Loucy (cell line): ENCODE measurements at regions not wholly inside any gene's neighbourhood (a gene's known extent, or its start where the extent isn't known, plus 50 kb on each side); places are given as distances from the start of the nearest gene placed in this dataset.

Source experiments
- H2AFZ ChIP-seq: fragments of 200-600 bp; sonication (generic); 2 replicates; pipeline ENCODE4 v1.6.0; 2016; ENCODE audit warnings: antibody characterized with exemption, mild to moderate bottlenecking, low read length, moderate library complexity
- H3F3A ChIP-seq: fragments of 200-600 bp; 2 replicates; pipeline ENCODE4 v1.6.0; 2016; ENCODE audit warnings: antibody characterized with exemption, low read depth, mild to moderate bottlenecking
- H3K27me3 ChIP-seq: fragments of 200-600 bp; sonication (generic); 2 replicates; pipeline ENCODE4 v1.6.1; 2014; ENCODE audit warnings: low read length, mild to moderate bottlenecking; ENCODE audit not compliant: insufficient read depth, poor library complexity, severe bottlenecking
- H3K36me3 ChIP-seq: fragments of 200-600 bp; sonication (generic); 2 replicates; pipeline ENCODE4 v1.6.1; 2016; ENCODE audit warnings: low read length; ENCODE audit not compliant: insufficient read depth
- H3K4me1 ChIP-seq: fragments of 200-600 bp; sonication (generic); 2 replicates; pipeline ENCODE4 v1.5.1; 2014; ENCODE audit warnings: low read length, mild to moderate bottlenecking; ENCODE audit not compliant: insufficient read depth, poor library complexity, severe bottlenecking
- H3K4me2 ChIP-seq: fragments of 200-600 bp; sonication (generic); 2 replicates; pipeline ENCODE4 v1.6.0; 2014; ENCODE audit warnings: antibody characterized with exemption, low read length, low read depth, mild to moderate bottlenecking; ENCODE audit not compliant: poor library complexity, severe bottlenecking
- H3K4me3 ChIP-seq: fragments of 200-600 bp; sonication (generic); 2 replicates; pipeline ENCODE4 v1.5.1; 2014; ENCODE audit warnings: low read length, mild to moderate bottlenecking, mixed read lengths; ENCODE audit not compliant: poor library complexity, severe bottlenecking
- H3K79me2 ChIP-seq: fragments of 200-600 bp; sonication (generic); 2 replicates; pipeline ENCODE4 v1.6.1; 2014; ENCODE audit warnings: low read length; ENCODE audit not compliant: insufficient read depth
- H3K9ac ChIP-seq: fragments of 200-600 bp; sonication (generic); 2 replicates; pipeline ENCODE4 v1.6.0; 2014; ENCODE audit warnings: mild to moderate bottlenecking, low read depth, low read length, moderate library complexity; ENCODE audit not compliant: poor library complexity, severe bottlenecking
- H3K9me2 ChIP-seq: fragments of 200-600 bp; sonication (generic); replicated peaks from 2 replicates; pipeline ENCODE4 v1.6.1; 2016; ENCODE audit warnings: low read depth, low read length, mixed read lengths
- H3K9me3 ChIP-seq: fragments of 200-600 bp; sonication (generic); 2 replicates; pipeline ENCODE4 v1.6.1; 2014; ENCODE audit warnings: mild to moderate bottlenecking, antibody characterized with exemption, low read length, low read depth; ENCODE audit not compliant: insufficient read depth
- H4K20me1 ChIP-seq: fragments of 200-600 bp; sonication (generic); 2 replicates; pipeline ENCODE4 v1.6.0; 2014; ENCODE audit warnings: antibody characterized with exemption, low read length, mild to moderate bottlenecking; ENCODE audit not compliant: insufficient read depth, poor library complexity, severe bottlenecking
- EZH2phosphoT487 ChIP-seq: fragments of 200-600 bp; IDR thresholded peaks from 2 replicates; pipeline ENCODE4 v1.6.1; 2018; ENCODE audit warnings: antibody characterized with exemption, mild to moderate bottlenecking, moderate library complexity, borderline replicate concordance
- TF ChIP-seq, protein P1 (sequence below): fragments of 200-600 bp; sonication (generic); conservative IDR thresholded peaks from 2 replicates; pipeline ENCODE4 v1.5.1; 2014; ENCODE audit warnings: mild to moderate bottlenecking, antibody characterized with exemption, low read length

DNA sequence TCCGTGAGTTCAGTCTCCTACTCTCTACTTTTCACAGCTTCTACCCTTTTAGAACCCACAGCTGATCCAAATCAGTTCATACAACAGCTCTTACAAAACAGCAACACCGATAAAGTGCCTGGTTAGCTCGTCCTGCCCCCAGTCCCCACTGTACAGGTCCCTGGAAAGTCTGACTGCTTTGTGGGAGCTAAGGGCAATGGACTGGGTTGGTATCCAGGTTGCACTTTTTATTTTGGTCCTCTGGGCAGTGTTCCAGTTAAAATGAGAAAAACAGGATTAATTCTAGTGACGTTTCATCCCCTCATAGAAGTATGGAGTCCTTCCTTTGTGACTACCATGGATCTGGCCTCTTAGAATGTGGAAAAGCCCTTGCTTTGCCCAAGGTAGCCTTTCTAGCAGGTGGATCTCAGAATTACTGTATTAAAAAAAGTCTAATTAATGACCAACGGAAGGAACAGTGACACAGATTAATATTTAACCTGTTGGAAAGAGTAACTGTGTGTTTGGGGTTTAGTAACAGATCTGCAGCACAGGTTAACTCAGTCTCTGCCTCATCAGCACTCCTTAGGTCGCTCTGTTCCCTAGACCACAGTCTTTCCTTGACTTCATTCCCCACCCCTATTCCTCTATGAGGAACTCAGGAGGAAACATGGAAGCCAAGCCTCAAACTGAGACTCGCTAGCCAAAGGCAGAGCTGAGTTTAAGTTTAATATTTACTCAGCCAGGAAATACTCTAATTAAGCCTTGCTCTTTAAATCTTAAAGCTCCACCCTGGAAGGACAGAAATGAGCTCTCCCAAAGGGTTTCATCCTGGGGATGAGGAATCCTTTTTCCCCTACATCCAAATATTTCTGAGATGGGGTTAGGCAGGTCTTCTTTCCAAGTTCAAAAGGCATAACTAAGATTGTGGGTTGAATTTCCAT lies 52.8 kb upstream of the ITGA6 start:
- Histone ChIP-seq H4K20me1 (no peaks in the 10 kb centered on the region), H3K4me1 (peaks cover 23% of the 10 kb centered on the region), H3K9me3 (peaks cover 5% of the 10 kb centered on the region; the same call in 1 of the 2 replicates), H3K4me3 (no peak overlapping the region), H3K9me2 (no peaks in the 10 kb centered on the region), H2AFZ (no peak overlapping the region), H3K79me2 (no peaks in the 10 kb centered on the region), H3K9ac (no peak overlapping the region), H3K4me2 (no peak overlapping the region), H3K36me3 (no peaks in the 10 kb centered on the region), H3F3A (no peaks in the 10 kb centered on the region), H3K27me3 (no peaks in the 10 kb centered on the region)
- TF ChIP-seq EZH2phosphoT487: no peak
- TF ChIP-seq, protein P1, sequence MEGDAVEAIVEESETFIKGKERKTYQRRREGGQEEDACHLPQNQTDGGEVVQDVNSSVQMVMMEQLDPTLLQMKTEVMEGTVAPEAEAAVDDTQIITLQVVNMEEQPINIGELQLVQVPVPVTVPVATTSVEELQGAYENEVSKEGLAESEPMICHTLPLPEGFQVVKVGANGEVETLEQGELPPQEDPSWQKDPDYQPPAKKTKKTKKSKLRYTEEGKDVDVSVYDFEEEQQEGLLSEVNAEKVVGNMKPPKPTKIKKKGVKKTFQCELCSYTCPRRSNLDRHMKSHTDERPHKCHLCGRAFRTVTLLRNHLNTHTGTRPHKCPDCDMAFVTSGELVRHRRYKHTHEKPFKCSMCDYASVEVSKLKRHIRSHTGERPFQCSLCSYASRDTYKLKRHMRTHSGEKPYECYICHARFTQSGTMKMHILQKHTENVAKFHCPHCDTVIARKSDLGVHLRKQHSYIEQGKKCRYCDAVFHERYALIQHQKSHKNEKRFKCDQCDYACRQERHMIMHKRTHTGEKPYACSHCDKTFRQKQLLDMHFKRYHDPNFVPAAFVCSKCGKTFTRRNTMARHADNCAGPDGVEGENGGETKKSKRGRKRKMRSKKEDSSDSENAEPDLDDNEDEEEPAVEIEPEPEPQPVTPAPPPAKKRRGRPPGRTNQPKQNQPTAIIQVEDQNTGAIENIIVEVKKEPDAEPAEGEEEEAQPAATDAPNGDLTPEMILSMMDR: no peak

DNA sequence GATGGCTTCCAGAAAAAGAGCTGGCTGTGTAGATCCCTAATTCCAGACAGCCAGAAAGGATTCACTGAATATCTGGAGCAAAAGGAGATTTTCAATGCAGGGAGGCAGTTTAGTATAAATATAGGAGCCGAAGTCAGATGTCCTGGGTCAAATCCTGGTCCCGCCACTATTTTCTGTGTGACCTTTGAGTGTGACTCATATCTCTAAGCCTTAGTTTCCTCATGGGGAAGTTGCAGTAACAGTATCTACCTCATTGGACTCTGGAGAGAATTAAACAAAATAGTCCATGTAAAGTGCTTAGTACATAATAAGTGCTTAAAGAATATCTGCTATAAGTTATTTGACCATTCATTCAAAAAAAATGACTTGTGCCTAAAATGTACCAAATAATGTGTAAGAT lies 52.1 kb upstream of the ITGA6 start:
- no peaks in the 10 kb centered on the region for H4K20me1 ChIP-seq
- H3K4me1 ChIP-seq: peaks cover 25% of the 10 kb centered on the region
- no peaks in the 10 kb centered on the region for H3K36me3 ChIP-seq
- H3F3A ChIP-seq: no peaks in the 10 kb centered on the region
- H3K79me2 ChIP-seq: no peaks in the 10 kb centered on the region
- H3K4me2 ChIP-seq: no peak overlapping the region
- no peaks in the 10 kb centered on the region for H3K27me3 ChIP-seq
- H3K9ac ChIP-seq: no peak overlapping the region
- H3K9me2 ChIP-seq: no peaks in the 10 kb centered on the region
- no peak overlapping the region for H2AFZ ChIP-seq
- TF ChIP-seq EZH2phosphoT487: no peak
- TF ChIP-seq, protein P1: no peak
- no peaks in the 10 kb centered on the region; the same call in 1 of the 2 replicates for H3K9me3 ChIP-seq
- H3K4me3 ChIP-seq: no peak overlapping the region

DNA sequence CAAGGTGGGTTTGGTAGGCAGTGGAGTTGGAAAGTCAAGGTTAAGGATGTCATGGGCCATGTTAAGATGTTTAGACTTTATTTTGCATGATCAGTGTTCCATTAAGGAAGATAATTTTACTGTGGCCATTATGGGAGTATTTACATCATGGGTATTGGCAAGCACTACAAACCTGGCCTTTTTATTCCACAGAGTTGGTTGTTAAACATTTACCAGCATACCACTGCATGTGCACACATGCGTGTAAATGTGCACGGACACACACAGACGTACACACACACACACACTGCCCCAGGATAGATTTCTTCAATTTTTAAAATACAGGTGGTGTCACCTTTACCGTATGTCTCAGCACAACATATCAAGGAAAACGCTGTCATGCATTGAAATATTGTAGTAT lies 51.4 kb upstream of the ITGA6 start:
- H3K27me3 ChIP-seq: no peaks in the 10 kb centered on the region
- no peak overlapping the region for H3K4me3 ChIP-seq
- H3K9me3 ChIP-seq: no peaks in the 10 kb centered on the region; the same call in 1 of the 2 replicates
- no peak overlapping the region for H3K4me2 ChIP-seq
- no peak overlapping the region for H3K9ac ChIP-seq
- H2AFZ ChIP-seq: no peak overlapping the region
- H3K4me1 ChIP-seq: peaks cover 25% of the 10 kb centered on the region
- no peaks in the 10 kb centered on the region for H3K36me3 ChIP-seq
- H4K20me1 ChIP-seq: no peaks in the 10 kb centered on the region
- H3F3A ChIP-seq: no peaks in the 10 kb centered on the region
- no peaks in the 10 kb centered on the region for H3K9me2 ChIP-seq
- no peaks in the 10 kb centered on the region for H3K79me2 ChIP-seq
- no peak for TF ChIP-seq EZH2phosphoT487
- TF ChIP-seq, protein P1: no peak
